Brain microvascular endothelial cell (primary cell): ENCODE measurements at regions not wholly inside any gene's neighbourhood (a gene's known extent, or its start where the extent isn't known, plus 50 kb on each side); places are given as distances from the start of the nearest gene placed in this dataset.
"Not testable (repeated sequence)": the region's sequence is repeated elsewhere in the genome, so short reads cannot be mapped to it uniquely, and the experiment has no call there.

Experiments used
- DNase-seq: peaks from one replicate; pipeline ENCODE4 v3.0.0-alpha.2; 2020
- H3K27ac ChIP-seq: fragments of 250-450 bp; sonication (Bioruptor Pico); 2 replicates; pipeline ENCODE4 v1.5.1; 2020; ENCODE audit warnings: mild to moderate bottlenecking, moderate library complexity
- H3K27me3 ChIP-seq: fragments of 250-450 bp; sonication (Bioruptor Pico); replicated peaks from 2 replicates; pipeline ENCODE4 v1.5.1; 2020; ENCODE audit warnings: mild to moderate bottlenecking
- H3K36me3 ChIP-seq: fragments of 250-450 bp; sonication (Bioruptor Pico); replicated peaks from 2 replicates; pipeline ENCODE4 v1.5.1; 2020; ENCODE audit warnings: mild to moderate bottlenecking
- H3K4me3 ChIP-seq: 2 replicates; pipeline ENCODE4 v1.5.1; 2011; ENCODE audit warnings: low read depth, mild to moderate bottlenecking, control low read depth, low read length, moderate library complexity
- CTCF ChIP-seq: IDR thresholded peaks from 2 replicates; pipeline ENCODE4 v1.5.1; 2011; ENCODE audit warnings: low read depth, mild to moderate bottlenecking, moderate library complexity, low read length, control low read depth, inconsistent platforms; ENCODE audit errors: missing control alignments
- in situ Hi-C: cut with HindIII; loops from 2 replicates; pipeline ENCODE4 v1.10.0; 2017; ENCODE audit warnings: low sequenced_read_pairs, low pct_ligation_motif_present

- in situ Hi-C loops = no loop called here
- Histone ChIP-seq H3K36me3 (no peaks in the 10 kb centered on the region), H3K27ac (no peak overlapping the region), H3K4me3 (no peak overlapping the region), H3K27me3 (no peaks in the 10 kb centered on the region)
- no peak for TF ChIP-seq CTCF
- DNase-seq = no peak
Measured at GRCh38 chr6:81891874-81892273, 139.4 kb upstream of the TENT5A start.

GRCh38 chr6:81890846-81891245 is 138.4 kb upstream of the TENT5A start:
- no peak overlapping the region for H3K27ac ChIP-seq
- DNase-seq = no peak
- H3K27me3 ChIP-seq = no peaks in the 10 kb centered on the region
- in situ Hi-C loops = no loop called here
- TF ChIP-seq CTCF = no peak
- H3K36me3 ChIP-seq = no peaks in the 10 kb centered on the region
- no peak overlapping the region for H3K4me3 ChIP-seq

- Histone ChIP-seq H3K27ac (no peak overlapping the region), H3K36me3 (no peaks in the 10 kb centered on the region), H3K4me3 (no peak overlapping the region), H3K27me3 (no peaks in the 10 kb centered on the region)
- in situ Hi-C loops = no loop called here
- TF ChIP-seq CTCF = no peak
- DNase-seq = no peak
Measured at GRCh38 chr6:81889377-81890053, 137.0 kb upstream of the TENT5A start.

GRCh38 chr6:81886909-81887308 is 134.4 kb upstream of the TENT5A start:
- in situ Hi-C loops, H3K27ac ChIP-seq, DNase-seq, H3K27me3 ChIP-seq, H3K4me3 ChIP-seq, H3K36me3 ChIP-seq: not testable (repeated sequence)

- no peak for DNase-seq
- Histone ChIP-seq H3K4me3 (no peak overlapping the region), H3K36me3 (no peaks in the 10 kb centered on the region), H3K27me3 (no peaks in the 10 kb centered on the region), H3K27ac (no peak overlapping the region)
- in situ Hi-C loops = no loop called here
- TF ChIP-seq CTCF = no peak
Measured at GRCh38 chr6:81886157-81886556, 133.7 kb upstream of the TENT5A start.

- Histone ChIP-seq H3K36me3 (no peaks in the 10 kb centered on the region), H3K4me3 (no peak overlapping the region), H3K27me3 (no peaks in the 10 kb centered on the region), H3K27ac (no peak overlapping the region)
- no peak for TF ChIP-seq CTCF
- DNase-seq = no peak
- in situ Hi-C loops = no loop called here
Measured at GRCh38 chr6:81881660-81882059, 129.2 kb upstream of the TENT5A start.
